ENCODE measurements at regions not wholly inside any gene's neighbourhood (a gene's known extent, or its start where the extent isn't known, plus 50 kb on each side); places are given as distances from the start of the nearest gene placed in this dataset.

GRCh38 chr15:81987628-81988027 lies 58.2 kb downstream of the MEX3B start:
- no peak for DNase-seq (ENCODE audit: low spot score)

- no peak for DNase-seq (ENCODE audit: low spot score)
These were observed 62.3 kb downstream of the MEX3B start for GRCh38 chr15:81983497-81983896.

GRCh38 chr15:81982808-81983207 lies 63.0 kb downstream of the MEX3B start:
- DNase-seq (ENCODE audit: low spot score), result no peak

GRCh38 chr15:81981908-81982307 lies 63.9 kb downstream of the MEX3B start:
- DNase-seq (ENCODE audit: low spot score), result no peak

GRCh38 chr15:81977464-81977863 lies 68.4 kb downstream of the MEX3B start:
- no peak for DNase-seq (ENCODE audit: low spot score)

GRCh38 chr15:81968691-81969090 lies 77.1 kb downstream of the MEX3B start:
- no peak for DNase-seq (ENCODE audit: low spot score)

GRCh38 chr15:81966631-81967030 lies 79.2 kb downstream of the MEX3B start:
- DNase-seq (ENCODE audit: low spot score), result no peak

GRCh38 chr15:81962482-81962881 lies 83.3 kb downstream of the MEX3B start:
- DNase-seq (ENCODE audit: low spot score), result no peak

- DNase-seq (ENCODE audit: low spot score), result peak; percentile 20
These were observed 86.6 kb downstream of the MEX3B start for GRCh38 chr15:81959196-81959595.

- no peak for DNase-seq (ENCODE audit: low spot score)
These were observed 88.1 kb downstream of the MEX3B start for GRCh38 chr15:81957698-81958097.

- no peak for DNase-seq (ENCODE audit: low spot score)
These were observed 90.3 kb downstream of the MEX3B start for GRCh38 chr15:81955382-81956062.

GRCh38 chr15:81954158-81954783 lies 91.5 kb downstream of the MEX3B start:
- no peak for DNase-seq (ENCODE audit: low spot score)

GRCh38 chr15:81950841-81951414 lies 94.9 kb downstream of the MEX3B start:
- no peak for DNase-seq (ENCODE audit: low spot score)

- DNase-seq (ENCODE audit: low spot score), result no peak
These were observed 97.1 kb downstream of the MEX3B start for GRCh38 chr15:81948751-81949150.

GRCh38 chr15:81948222-81948621 lies 97.6 kb downstream of the MEX3B start:
- DNase-seq (ENCODE audit: low spot score), result no peak

GRCh38 chr15:81947548-81947947 lies 98.3 kb downstream of the MEX3B start:
- DNase-seq (ENCODE audit: low spot score), result no peak

- DNase-seq (ENCODE audit: low spot score), result no peak
These were observed 100.7 kb downstream of the MEX3B start for GRCh38 chr15:81945014-81945615.

- no peak for DNase-seq (ENCODE audit: low spot score)
These were observed 103.1 kb downstream of the MEX3B start for GRCh38 chr15:81942655-81943195.

GRCh38 chr15:81942157-81942556 lies 103.7 kb downstream of the MEX3B start:
- no peak for DNase-seq (ENCODE audit: low spot score)

GRCh38 chr15:81941479-81941878 lies 104.3 kb downstream of the MEX3B start:
- no peak for DNase-seq (ENCODE audit: low spot score)

- no peak for DNase-seq (ENCODE audit: low spot score)
These were observed 105.1 kb downstream of the MEX3B start for GRCh38 chr15:81940467-81941451.

Data from SW480 (cell line).